Skin epidermis (tissue), 12 donors: ENCODE measurements at regions not wholly inside any gene's neighbourhood (a gene's known extent, or its start where the extent isn't known, plus 50 kb on each side); places are given as distances from the start of the nearest gene placed in this dataset.

Experiments
- H3K27ac ChIP-seq, 21 experiments: fragments of 200-600 bp; sonication (generic) in 11 of 21; one replicate each; pipeline ENCODE4 v1.5.0; 2020; ENCODE audit warnings: mild to moderate bottlenecking in 3 of 21, inconsistent platforms in 2 of 21, moderate library complexity in 2 of 21
- H3K4me3 ChIP-seq, 7 experiments: fragments of 200-600 bp; sonication (generic) in 2 of 7; one replicate each; pipeline ENCODE4 v1.5.0; 2020; ENCODE audit warnings: inconsistent platforms in 2 of 7, mild to moderate bottlenecking in 2 of 7, moderate library complexity in 1 of 7

DNA sequence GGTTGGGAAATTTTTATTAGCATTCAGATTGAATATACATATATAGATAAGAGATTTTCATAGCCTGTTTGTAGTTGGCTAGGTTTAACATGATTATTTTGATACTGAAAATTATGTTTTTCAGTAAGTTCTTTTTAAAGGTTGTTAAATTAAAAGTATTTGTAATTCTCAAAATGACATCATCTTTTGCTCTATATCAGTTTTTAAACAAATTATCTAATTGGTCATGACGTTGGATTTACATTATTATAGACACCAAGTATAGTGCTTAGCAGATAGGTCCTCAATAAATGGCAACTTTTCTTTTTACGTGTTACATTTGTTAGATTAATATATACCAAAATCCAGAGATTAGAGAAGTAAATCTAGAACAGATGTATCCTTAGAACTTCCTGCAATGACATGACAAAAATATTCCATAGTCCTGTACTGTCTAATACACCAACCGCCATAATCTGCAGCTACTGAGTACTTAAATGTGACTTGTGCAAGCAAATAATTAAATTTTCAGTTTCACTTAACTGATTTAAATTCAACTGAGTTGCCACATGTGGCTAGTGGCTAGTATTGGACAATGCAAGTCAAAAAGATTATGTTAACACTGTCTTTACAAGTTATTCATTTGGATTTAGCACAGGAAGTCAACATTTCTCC is 1613.1 kb upstream of the TENM3 start:
- Histone ChIP-seq H3K27ac (no peak overlapping the region), H3K4me3 (no peak overlapping the region)

DNA sequence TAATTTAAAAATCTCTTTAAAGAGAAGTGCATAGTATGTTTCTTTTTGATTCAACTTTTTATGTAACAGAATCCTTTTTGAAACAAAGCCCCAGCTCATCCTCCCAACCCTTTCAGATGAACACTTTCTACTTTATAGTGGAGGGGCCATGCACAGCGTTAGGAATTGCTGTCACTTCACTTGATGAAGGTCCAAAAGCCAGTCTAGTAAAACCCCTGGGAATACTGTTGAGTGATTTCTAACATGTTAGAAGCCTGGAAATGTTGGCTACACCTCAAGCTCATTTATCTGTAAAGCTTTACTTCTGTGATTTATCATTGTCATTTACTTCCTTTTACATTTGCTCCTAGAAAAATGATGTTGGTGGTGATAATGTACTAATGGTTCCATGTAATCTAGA is 1608.9 kb upstream of the TENM3 start:
- no peak overlapping the region for H3K4me3 ChIP-seq
- H3K27ac ChIP-seq: no peak overlapping the region

DNA sequence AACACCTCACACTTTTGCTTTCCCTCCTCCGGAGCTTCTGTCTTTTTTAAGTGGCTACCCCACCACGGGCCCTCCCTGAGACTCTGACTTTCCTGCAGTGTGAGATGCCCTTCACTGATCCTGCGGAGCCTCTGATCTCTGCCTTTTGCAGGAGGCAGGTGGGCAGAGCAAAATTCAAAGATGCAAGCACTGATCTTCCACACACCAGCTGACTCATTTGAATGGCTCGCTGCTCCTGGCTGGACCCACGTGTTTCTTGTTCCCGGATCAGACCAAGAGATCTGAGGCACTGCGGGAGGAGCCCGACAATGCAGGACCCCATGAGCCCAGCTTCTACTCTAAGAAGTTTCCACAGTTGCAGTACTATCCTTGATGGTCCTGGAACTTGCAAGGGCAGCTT is 1607.9 kb upstream of the TENM3 start:
- Histone ChIP-seq H3K27ac (no peak overlapping the region), H3K4me3 (no peak overlapping the region)

DNA sequence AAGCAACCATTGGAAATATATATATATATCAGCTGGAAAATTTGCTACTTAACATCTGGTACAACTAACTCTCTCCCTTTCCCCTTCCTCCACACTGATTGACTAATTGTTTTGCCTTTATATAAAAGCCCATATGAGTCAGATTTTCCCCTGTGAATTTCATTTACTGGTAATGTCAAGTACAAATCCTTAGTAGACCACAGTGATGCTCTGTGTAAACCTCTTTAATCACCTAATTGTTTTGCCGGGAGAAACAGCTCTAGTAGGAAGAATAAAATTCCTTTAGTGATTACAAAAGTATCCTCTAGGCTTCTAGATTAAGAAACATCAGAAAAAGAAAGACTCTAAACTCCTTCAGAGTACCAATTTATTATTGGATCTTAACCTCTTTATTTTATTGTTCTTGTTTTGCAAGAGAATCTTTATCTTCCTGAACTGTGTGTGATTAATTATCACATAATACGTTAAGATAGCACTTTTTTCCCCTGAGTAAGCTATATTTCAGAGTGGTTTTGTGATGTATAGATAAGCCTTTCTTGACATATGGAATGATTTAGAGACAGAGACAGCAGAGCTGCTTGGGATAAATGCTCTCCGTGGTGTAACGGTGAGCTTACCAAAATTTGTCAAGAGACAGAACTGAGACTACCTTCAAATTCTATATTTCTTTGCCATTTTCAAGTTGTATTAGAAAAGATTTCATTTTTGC is 1606.4 kb upstream of the TENM3 start:
- Histone ChIP-seq H3K27ac (no peak overlapping the region), H3K4me3 (no peak overlapping the region)

DNA sequence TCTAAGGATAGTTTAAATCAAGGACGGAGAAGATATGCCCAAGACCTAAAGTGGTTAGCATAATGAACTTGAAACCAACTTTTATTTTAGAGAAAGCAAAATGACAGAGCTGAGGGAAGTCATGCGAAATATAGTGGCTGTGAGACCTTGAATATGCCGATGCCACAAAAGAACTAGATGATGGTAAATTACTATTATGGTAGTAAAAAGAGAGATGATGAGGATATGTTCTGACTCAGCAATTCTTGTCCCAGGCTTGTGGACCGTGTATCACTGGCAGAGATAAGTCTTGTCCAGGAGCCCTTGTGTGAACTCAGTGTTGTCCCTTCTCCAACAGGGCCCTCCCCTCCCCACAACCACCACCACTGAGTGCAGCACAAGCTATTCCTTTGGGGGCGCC is 1605.6 kb upstream of the TENM3 start:
- Histone ChIP-seq H3K4me3 (no peak overlapping the region), H3K27ac (no peak overlapping the region)

DNA sequence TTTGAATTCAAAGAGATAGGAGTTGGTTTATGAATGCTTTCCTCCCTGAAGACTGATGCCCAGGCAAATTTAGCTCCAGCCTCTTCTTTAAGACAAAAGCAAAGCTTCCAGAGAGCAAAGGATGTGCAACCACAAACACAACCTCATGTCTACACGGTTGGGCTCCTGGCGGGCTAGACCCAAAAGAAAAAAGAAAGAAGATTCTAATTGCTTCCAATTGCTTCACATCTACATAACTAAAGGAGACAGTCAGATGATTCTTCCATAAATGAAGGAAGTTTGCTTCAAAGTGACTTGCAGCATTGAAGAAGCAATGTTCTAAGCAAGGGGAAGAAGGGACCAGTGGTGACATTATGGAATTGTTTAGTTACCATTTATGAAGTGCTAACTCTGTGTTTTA is 1603.0 kb upstream of the TENM3 start:
- no peak overlapping the region for H3K4me3 ChIP-seq
- no peak overlapping the region for H3K27ac ChIP-seq

DNA sequence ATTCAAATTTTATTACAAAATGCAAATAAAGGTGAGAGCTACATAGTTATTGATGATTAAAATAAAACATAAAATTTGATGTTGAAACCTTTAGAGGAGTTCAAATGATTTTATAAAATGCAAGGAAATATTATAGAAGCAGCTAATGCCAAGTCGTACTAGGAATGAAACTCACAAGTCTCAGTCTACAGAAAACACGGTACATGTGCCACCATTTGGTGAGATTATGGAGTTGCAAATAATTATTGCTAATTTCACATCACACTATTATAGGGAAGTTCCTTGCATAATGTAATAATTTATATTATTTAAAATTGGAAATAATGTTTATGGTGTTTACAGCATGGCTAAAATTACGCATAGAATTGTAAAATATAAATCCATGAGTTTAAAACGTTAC is 1601.7 kb upstream of the TENM3 start:
- no peak overlapping the region for H3K4me3 ChIP-seq
- H3K27ac ChIP-seq: no peak overlapping the region

DNA sequence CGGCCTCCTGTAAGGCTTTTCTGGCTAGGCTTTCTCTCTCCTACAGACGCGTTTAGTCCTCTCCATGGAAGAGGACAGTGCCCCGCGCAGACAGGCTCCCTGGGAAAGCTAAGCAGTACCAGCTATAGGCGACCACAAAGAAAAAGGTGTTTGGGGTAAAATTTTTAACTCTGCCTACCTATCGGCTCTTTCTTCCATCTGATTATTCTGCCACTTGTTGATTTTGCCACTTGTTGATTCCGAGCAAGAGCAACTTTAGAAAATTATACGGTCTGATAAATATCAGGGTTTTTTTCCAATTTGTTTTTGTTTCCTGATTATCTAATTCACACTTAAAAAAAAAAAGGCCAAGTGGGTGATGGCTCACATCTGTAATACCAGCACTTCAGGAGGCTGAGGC is 1600.5 kb upstream of the TENM3 start:
- Histone ChIP-seq H3K4me3 (no peak overlapping the region), H3K27ac (no peak overlapping the region)

DNA sequence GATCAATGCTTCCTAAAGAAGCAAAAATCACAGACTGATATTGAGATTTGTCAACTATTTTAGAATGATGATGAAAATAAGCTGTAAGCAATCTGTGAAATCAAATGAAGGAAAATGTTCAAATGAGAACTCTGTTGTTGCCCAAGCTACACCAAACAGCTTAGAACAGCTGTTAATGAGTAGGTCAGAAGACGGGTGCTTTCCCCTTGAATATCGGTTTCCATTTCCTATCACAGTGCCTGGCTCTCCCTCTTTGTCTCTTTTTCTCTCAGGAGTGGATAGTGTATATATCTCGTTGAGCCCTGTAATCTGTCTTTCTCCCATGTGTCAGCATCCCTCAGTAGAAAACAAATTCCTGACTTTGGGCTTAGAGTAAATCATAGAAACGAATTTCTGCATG is 1592.9 kb upstream of the TENM3 start:
- Histone ChIP-seq H3K4me3 (no peak overlapping the region), H3K27ac (no peak overlapping the region)

DNA sequence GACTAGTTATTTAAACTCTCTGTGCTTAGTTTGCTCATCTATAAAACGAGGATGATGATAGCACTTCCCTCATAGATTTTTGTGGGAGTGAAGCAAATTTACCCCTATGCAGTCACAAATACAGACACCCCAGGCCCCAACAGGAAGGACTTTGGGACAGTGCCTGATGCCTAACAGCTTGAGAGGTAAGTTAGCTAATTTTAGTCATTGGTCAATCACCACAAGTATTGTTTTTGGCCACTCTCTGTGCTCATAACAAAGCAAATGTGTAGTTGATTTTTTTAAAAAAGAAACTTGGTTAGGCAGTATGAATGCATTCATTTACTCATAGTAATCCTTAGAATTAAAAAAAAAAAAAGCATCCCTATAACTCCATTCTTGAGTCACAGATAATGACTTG is 1590.7 kb upstream of the TENM3 start:
- Histone ChIP-seq H3K4me3 (no peak overlapping the region), H3K27ac (no peak overlapping the region)

DNA sequence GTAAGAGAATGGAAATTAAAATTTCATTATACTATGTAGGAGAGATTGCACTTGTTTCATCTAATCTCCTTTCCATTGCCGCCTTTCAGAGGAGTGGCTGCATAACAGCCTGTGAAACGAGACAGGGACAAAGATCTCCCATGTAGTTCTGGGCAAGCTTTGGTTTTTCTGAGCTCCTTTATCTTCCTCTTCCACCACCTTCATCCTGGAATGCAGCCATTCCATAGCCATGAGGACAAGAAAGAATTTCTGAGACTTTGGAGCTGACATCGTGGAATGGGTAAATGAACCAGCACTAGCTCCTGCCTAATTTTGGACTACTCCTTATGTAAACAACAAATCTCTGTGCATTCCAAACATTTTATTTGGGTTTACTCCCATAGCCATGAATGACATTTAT is 1587.3 kb upstream of the TENM3 start:
- Histone ChIP-seq H3K27ac (no peak overlapping the region), H3K4me3 (no peak overlapping the region)

DNA sequence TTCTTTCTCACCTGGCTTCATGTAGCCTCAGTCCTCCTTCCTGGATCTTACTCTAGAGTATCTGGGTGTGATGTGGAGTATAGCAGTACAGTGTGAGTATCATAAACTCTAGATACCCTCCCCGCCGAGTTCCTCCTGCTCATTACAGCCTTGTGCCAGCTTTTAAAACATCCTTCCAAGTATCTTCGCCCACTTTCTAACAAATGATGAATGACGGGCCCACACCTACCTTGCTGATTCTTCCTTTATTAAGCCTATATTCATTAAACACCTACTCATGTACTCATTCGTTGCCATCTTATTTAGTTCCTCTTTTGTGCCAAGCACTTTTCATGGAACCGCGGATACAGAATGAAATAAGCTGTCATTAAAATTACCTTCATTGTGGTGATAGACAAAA is 1585.3 kb upstream of the TENM3 start:
- H3K27ac ChIP-seq: no peak overlapping the region
- no peak overlapping the region for H3K4me3 ChIP-seq

DNA sequence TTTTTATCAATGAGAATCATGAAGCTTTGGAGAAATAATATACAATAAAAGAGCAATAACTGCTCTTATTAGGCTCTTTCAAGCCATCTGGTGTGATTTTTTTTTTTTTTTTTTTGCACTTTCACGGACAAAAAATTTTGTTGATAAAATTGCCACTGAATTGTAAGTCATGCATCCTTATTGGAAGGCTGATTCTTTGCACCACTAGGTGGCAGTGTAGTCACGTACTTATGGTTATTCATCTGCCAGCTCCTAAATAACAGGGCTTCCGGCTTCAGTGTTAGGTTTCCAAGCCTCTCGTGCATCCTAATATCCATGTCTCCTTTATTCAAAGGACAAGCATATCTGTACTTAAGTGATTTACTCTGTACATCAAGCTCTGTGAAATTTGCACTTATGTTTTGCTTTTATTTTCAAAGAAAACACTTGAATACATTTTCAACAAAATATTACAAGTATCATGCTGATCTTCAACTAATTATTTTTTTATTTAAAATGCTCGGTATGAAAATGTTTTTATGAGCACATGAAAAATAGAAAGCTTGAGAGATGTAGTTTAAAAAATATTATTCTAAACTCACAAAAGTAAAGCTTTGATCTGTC is 1578.3 kb upstream of the TENM3 start:
- H3K27ac ChIP-seq: no peak overlapping the region
- H3K4me3 ChIP-seq: no peak overlapping the region

DNA sequence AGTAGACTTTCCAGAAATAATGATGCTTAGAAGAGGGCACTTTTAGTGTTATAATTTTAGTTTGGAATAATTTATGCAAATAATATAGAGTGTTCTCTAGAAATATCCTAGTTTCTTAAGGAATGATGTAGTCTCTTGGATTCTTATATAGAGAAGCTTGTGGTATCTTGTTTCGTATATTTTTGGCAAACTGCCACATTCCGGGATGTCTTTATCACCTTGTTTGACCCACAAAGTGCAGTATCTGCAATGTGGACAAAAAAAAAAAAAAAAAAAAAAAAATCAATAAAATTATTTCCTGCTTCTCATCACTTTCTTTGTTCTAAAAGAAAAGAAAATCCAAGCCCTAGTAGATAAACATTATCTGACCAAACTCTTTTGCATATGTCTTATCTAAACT is 1577.7 kb upstream of the TENM3 start:
- H3K27ac ChIP-seq: no peak overlapping the region

DNA sequence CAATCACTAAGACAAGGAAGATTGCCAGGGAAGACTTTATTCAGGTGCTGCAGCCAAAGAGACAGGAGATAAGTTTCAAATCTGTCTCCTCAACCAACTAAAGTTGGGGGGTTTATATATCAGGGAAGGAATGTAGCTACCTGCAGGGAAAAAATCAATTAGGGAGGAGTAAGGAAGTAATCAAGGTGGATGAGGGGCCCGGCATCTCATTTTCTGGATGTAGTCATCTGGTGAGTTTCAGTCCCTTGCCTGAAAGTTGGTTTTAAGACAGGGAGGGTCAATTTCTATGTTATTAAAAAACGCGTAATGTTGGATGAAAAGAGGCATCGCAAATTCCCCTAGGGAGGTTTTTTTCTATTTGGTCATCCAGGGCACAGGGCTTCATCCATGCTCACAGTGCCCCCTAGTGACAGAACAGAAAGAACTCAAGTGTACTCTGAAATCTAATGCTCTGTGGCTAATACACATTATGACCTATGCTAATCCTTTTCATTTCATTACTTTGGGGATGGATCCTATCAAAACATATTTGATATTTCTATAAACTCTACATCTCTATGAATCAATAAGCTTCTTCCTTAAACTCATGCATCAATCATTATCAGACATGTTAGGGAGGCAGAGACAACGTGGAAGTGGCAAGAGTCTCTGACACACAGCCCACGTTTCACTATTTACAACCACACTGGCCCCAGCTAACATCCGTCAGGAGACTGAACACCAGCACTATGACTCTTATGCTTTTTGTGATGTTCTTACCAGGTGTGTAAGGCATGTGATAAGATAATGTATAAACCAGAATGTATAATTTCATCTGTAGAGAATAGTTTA is 1577.0 kb upstream of the TENM3 start:
- Histone ChIP-seq H3K27ac (no peak overlapping the region), H3K4me3 (no peak overlapping the region)

More for the DNA sequence above, 1577.7 kb upstream of the TENM3 start:
- no peak overlapping the region for H3K4me3 ChIP-seq

DNA sequence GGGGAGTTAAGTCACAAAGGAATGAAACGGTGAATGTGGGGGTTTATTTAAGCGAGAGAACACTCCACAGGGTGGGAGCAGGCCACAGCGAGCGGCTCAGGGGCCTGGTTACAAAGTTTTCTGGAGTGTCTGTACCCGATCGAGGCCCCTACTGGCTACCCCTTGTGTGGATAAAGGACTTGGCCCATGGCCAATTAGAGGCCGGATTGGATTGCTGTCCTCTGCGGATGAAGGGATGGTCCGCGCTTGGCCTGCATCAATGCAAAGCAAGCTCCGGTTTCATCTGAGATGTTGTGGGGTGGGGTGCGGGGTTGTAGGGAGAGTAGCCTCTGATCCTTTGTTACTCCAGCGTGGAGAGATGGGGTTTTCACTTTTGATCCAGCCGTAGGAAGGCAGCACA is 1574.5 kb upstream of the TENM3 start:
- no peak overlapping the region for H3K27ac ChIP-seq
- no peak overlapping the region for H3K4me3 ChIP-seq

DNA sequence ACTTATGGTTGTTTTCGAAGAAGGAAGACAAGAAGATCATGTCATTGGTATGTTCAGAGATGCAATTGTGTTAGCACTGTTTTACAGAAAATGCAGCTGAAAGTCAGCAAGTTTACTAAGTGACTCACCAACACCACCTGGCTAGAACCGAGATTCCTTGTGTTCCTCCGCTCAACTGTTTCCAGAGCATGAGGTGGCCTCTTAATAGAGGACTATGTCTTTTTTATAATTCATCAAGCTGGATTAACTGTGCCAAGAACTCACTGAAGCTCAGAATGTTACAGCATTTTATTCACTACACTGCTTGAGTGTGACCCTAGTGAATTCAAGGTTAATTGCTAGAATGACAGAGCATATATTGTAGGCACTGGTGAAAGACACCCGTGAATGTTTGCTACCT is 1573.5 kb upstream of the TENM3 start:
- no peak overlapping the region for H3K27ac ChIP-seq

DNA sequence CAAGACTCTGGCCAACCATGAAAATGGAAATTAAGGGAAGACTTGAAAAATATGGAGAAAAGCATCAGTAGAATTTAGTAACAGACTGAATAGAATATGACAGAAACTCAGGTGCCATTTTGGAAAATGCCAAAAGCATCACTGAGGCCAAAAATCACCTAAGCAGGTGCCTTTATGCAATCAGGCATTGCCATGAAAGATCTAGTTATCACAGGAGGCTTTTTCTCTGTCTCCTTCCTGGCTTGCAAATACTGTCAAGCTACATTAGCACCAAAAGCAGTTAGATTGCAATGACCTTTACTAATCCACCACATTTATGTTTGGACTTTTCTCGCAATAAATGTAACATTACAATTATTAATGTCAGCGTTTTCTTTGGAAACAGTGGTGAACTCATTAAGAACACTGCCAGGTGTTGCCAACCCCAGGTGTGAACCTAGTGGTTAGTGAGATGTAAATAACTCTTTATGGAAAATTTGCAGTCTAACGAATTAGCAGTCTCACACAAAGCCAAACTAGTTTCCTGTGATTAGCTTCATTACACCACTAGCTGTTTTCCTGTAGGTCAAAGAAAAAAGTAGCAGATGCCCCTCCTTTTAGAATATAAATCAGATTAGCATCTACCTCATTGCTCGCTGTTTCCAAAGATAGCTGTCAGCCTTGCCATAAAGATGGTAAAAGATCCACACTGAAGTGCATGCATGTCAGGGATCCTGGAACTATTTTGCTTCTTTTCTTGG is 1568.4 kb upstream of the TENM3 start:
- no peak overlapping the region for H3K4me3 ChIP-seq
- H3K27ac ChIP-seq: no peak overlapping the region

More for the DNA sequence above, 1573.5 kb upstream of the TENM3 start:
- H3K4me3 ChIP-seq: no peak overlapping the region

DNA sequence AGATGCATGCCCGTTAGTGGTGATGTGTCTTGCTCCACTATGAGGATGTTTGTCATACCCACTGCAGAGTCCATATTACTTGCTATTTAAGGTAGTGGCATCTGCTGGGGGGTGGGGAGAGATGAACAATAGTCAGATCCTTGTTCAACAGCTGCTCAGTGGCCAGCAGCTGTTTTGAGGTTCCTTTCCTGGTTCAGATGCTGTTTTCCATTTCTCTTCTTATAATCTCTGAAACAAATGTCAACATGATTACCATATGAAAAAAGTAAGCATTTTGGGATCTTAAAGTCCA is 1567.9 kb upstream of the TENM3 start:
- no peak overlapping the region for H3K27ac ChIP-seq
- no peak overlapping the region for H3K4me3 ChIP-seq

DNA sequence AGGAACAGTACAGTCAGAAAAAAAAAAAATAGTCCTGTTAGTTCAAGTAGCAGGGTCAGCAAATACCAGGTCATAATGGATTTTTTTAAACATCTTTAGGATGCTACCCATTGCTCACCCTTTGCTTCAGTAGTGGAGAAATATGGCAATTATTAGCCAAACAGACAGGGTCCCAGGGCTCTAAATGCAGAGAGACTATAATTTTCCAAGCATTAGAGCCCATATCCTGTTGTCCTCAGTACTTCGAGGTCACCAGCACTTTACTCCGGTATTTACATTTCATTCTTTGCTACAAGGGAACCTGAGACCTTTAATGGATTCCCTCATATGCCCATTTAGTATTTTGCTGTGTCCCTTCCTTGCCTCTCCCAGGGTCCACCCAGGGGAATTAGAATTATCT is 1562.9 kb upstream of the TENM3 start:
- no peak overlapping the region for H3K4me3 ChIP-seq
- H3K27ac ChIP-seq: no peak overlapping the region
